Breast epithelium (tissue), 3 donors: ENCODE measurements at regions not wholly inside any gene's neighbourhood (a gene's known extent, or its start where the extent isn't known, plus 50 kb on each side); places are given as distances from the start of the nearest gene placed in this dataset.

Experiments used
- POLR2A ChIP-seq: fragments of 450-650 bp; IDR thresholded peaks from one replicate; pipeline ENCODE4 v1.6.1; 2016; ENCODE audit warnings: antibody characterized with exemption, mild to moderate bottlenecking, moderate library complexity
- TF ChIP-seq, protein P1 (sequence below), 3 donors: fragments of 450-650 bp; IDR thresholded peaks; one replicate each; pipeline ENCODE4 v1.5.1; 2016 to 2017; ENCODE audit warnings: antibody characterized with exemption in 3 of 3, mild to moderate bottlenecking in 3 of 3, moderate library complexity in 3 of 3

- no peak for TF ChIP-seq POLR2A
- TF ChIP-seq, protein P1, sequence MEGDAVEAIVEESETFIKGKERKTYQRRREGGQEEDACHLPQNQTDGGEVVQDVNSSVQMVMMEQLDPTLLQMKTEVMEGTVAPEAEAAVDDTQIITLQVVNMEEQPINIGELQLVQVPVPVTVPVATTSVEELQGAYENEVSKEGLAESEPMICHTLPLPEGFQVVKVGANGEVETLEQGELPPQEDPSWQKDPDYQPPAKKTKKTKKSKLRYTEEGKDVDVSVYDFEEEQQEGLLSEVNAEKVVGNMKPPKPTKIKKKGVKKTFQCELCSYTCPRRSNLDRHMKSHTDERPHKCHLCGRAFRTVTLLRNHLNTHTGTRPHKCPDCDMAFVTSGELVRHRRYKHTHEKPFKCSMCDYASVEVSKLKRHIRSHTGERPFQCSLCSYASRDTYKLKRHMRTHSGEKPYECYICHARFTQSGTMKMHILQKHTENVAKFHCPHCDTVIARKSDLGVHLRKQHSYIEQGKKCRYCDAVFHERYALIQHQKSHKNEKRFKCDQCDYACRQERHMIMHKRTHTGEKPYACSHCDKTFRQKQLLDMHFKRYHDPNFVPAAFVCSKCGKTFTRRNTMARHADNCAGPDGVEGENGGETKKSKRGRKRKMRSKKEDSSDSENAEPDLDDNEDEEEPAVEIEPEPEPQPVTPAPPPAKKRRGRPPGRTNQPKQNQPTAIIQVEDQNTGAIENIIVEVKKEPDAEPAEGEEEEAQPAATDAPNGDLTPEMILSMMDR (IDR thresholded peaks at IDR 0.05): no peak
Observed at GRCh38 chr4:23320931-23321587, 568.8 kb downstream of the PPARGC1A start.
